ENCODE measurements at regions not wholly inside any gene's neighbourhood (a gene's known extent, or its start where the extent isn't known, plus 50 kb on each side); places are given as distances from the start of the nearest gene placed in this dataset.

- DNase-seq (ENCODE audit: low read depth) = no peak
These were observed 50.4 kb upstream of the DAB2 start for GRCh38 chr5:39475159-39475571.
